H54 (cell line): ENCODE measurements at regions not wholly inside any gene's neighbourhood (a gene's known extent, or its start where the extent isn't known, plus 50 kb on each side); places are given as distances from the start of the nearest gene placed in this dataset.
"Not testable (repeated sequence)": the region's sequence is repeated elsewhere in the genome, so short reads cannot be mapped to it uniquely, and the experiment has no call there.

Experiments
- DNase-seq: peaks from one replicate; pipeline ENCODE4 v3.0.0; 2011; ENCODE audit warnings: low spot score, mixed read lengths; ENCODE audit not compliant: insufficient read length
- FAIRE-seq: peaks from 3 replicates; lab custom pipeline; 2011; peaks lifted over from hg19 to GRCh38; lab: Jason Lieb, UNC
- POLR2A ChIP-seq: IDR thresholded peaks from 2 replicates; pipeline ENCODE4 v1.6.1; 2011; ENCODE audit warnings: low read depth, mild to moderate bottlenecking, low read length

- TF ChIP-seq POLR2A: no peak
- no peak for FAIRE-seq
- no peak for DNase-seq
Measured at GRCh38 chr7:32244806-32245345, 174.7 kb upstream of the PDE1C start.

- DNase-seq (no peak), FAIRE-seq (no peak)
- TF ChIP-seq POLR2A: no peak
Measured at GRCh38 chr7:32243687-32244290, 173.6 kb upstream of the PDE1C start.

GRCh38 chr7:32242436-32242835, 172.2 kb upstream of the PDE1C start:
- no peak for TF ChIP-seq POLR2A
- FAIRE-seq: no peak

GRCh38 chr7:32241636-32242035, 171.4 kb upstream of the PDE1C start:
- DNase-seq (no peak), FAIRE-seq (no peak)
- no peak for TF ChIP-seq POLR2A

More at GRCh38 chr7:32242436-32242835, 172.2 kb upstream of the PDE1C start:
- no peak for DNase-seq

- TF ChIP-seq POLR2A: no peak
- FAIRE-seq (no peak), DNase-seq (no peak)
Measured at GRCh38 chr7:32239764-32240163, 169.6 kb upstream of the PDE1C start.

- no peak for TF ChIP-seq POLR2A
- FAIRE-seq (no peak), DNase-seq (no peak)
Measured at GRCh38 chr7:32228601-32229000, 158.4 kb upstream of the PDE1C start.

- no peak for FAIRE-seq
- DNase-seq: no peak
- TF ChIP-seq POLR2A: no peak
Measured at GRCh38 chr7:32227746-32228145, 157.5 kb upstream of the PDE1C start.

- DNase-seq (no peak), FAIRE-seq (no peak)
- no peak for TF ChIP-seq POLR2A
Measured at GRCh38 chr7:32224276-32224675, 154.1 kb upstream of the PDE1C start.

- FAIRE-seq: no peak
- no peak for DNase-seq
- no peak for TF ChIP-seq POLR2A
Measured at GRCh38 chr7:32223721-32224120, 153.5 kb upstream of the PDE1C start.

- no peak for TF ChIP-seq POLR2A
- FAIRE-seq (no peak), DNase-seq (no peak)
Measured at GRCh38 chr7:32223071-32223650, 153.0 kb upstream of the PDE1C start.

- DNase-seq: no peak
- no peak for TF ChIP-seq POLR2A
- FAIRE-seq: no peak
Measured at GRCh38 chr7:32222251-32222900, 152.2 kb upstream of the PDE1C start.

- DNase-seq: no peak
- FAIRE-seq: no peak
Measured at GRCh38 chr7:32221736-32222135, 151.5 kb upstream of the PDE1C start.

GRCh38 chr7:32221056-32221455, 150.8 kb upstream of the PDE1C start:
- FAIRE-seq (no peak), DNase-seq (no peak)
- no peak for TF ChIP-seq POLR2A

More at GRCh38 chr7:32221736-32222135, 151.5 kb upstream of the PDE1C start:
- no peak for TF ChIP-seq POLR2A

- not testable (repeated sequence) for DNase-seq, FAIRE-seq
Measured at GRCh38 chr7:32219831-32220230, 149.6 kb upstream of the PDE1C start.
